K562 (cell line): ENCODE measurements at regions not wholly inside any gene's neighbourhood (a gene's known extent, or its start where the extent isn't known, plus 50 kb on each side); places are given as distances from the start of the nearest gene placed in this dataset.

Experiments used
- ATAC-seq: fragments of 200-7000 bp; cut with Tn5 transposase; 3 replicates; pipeline ENCODE4 v1.9.1; 2020; ENCODE audit warnings: moderate library complexity
- BruUV-seq: library from RNA; stranded (reverse); fragments of 400-500 nt; replicated peaks from 2 replicates; lab custom pipeline; 2021; lab: Mats Ljungman, UMichigan
- CTCF ChIA-PET: fragments of 300-600 bp; formaldehyde crosslinking; extraction: SDS; loops from one replicate; lab custom pipeline; 2021; ENCODE audit warnings: low intra/inter-chr PET ratio; lab: Yijun Ruan, JAX
- POLR2A ChIA-PET: fragments of 300-600, 350-650 bp; sonication (Branson Sonifier 250); formaldehyde crosslinking; extraction: SDS; loops from one replicate; lab custom pipeline; 2021; ENCODE audit warnings: antibody characterized with exemption, inconsistent platforms; lab: Yijun Ruan, JAX
- DNase-seq, 4 experiments: peaks; one replicate each; pipeline versions ENCODE4 v3.0.0 to v3.0.0-alpha.2; 2011 to 2018; ENCODE audit warnings: low spot score in 3 of 4, mixed read lengths in 3 of 4; ENCODE audit errors: extremely low read depth in 1 of 4
- FAIRE-seq: peaks from 2 replicates; lab custom pipeline; 2011; peaks lifted over from hg19 to GRCh38; lab: Jason Lieb, UNC
- H2AFZ ChIP-seq: 2 replicates; pipeline ENCODE4 v1.6.0; 2011; ENCODE audit warnings: low read depth, low read length, control low read depth, inconsistent platforms
- H3K27ac ChIP-seq: fragments of 200-600 bp; 3 replicates; pipeline ENCODE4 v1.8.0; 2011; ENCODE audit warnings: low read depth, mild to moderate bottlenecking, control low read depth, inconsistent platforms, low read length, moderate library complexity, mixed read lengths; ENCODE audit errors: extremely low read depth
- H3K27me3 ChIP-seq, 2 experiments: fragments of 300-600 bp in 1 of 2; 2 replicates in 1 of 2; 3 replicates in 1 of 2; pipeline versions ENCODE4 v1.6.0 to v1.8.0; 2011; ENCODE audit warnings: inconsistent platforms in 2 of 2, low read length in 2 of 2, mild to moderate bottlenecking in 1 of 2, mixed read lengths in 1 of 2, moderate library complexity in 1 of 2; ENCODE audit not compliant: control insufficient read depth in 2 of 2, insufficient read depth in 2 of 2
- H3K36me3 ChIP-seq: fragments of 300-600 bp; 3 replicates; pipeline ENCODE4 v1.8.0; 2011; ENCODE audit warnings: mild to moderate bottlenecking, low read length, inconsistent platforms; ENCODE audit not compliant: control insufficient read depth, insufficient read depth
- H3K4me1 ChIP-seq, 2 experiments: fragments of 200-600 bp in 1 of 2; replicated peaks in 1 of 2; 2 replicates in 1 of 2; 3 replicates in 1 of 2; pipeline versions ENCODE4 v1.5.1 to v1.8.0; 2011; ENCODE audit warnings: inconsistent platforms in 2 of 2, low read length in 2 of 2, mild to moderate bottlenecking in 1 of 2, mixed read lengths in 1 of 2, moderate library complexity in 1 of 2; ENCODE audit not compliant: control insufficient read depth in 2 of 2, insufficient read depth in 2 of 2
- H3K4me2 ChIP-seq: 2 replicates; pipeline ENCODE4 v1.6.1; 2011; ENCODE audit warnings: low read length, control low read depth, inconsistent platforms, mixed read lengths; ENCODE audit not compliant: insufficient read depth
- H3K4me3 ChIP-seq: fragments of 200-600 bp; sonication (generic), shearing (Covaris generic); 2 replicates; pipeline ENCODE4 v1.5.1; 2016; ENCODE audit warnings: control low read depth, inconsistent platforms
- H3K79me2 ChIP-seq: fragments of 200-600 bp; 3 replicates; pipeline ENCODE4 v1.8.0; 2011; ENCODE audit warnings: low read length, inconsistent platforms; ENCODE audit not compliant: control insufficient read depth, insufficient read depth
- H3K9ac ChIP-seq, 2 experiments: 2 replicates each; pipeline versions ENCODE4 v1.6.0 to v1.6.1; 2011; ENCODE audit warnings: low read depth in 2 of 2, low read length in 2 of 2, control low read depth in 1 of 2, inconsistent platforms in 1 of 2, mild to moderate bottlenecking in 1 of 2, mixed read lengths in 1 of 2; ENCODE audit not compliant: insufficient read depth in 1 of 2
- H3K9me1 ChIP-seq: one replicate; pipeline ENCODE4 v1.6.0; 2011; ENCODE audit warnings: inconsistent platforms, mild to moderate bottlenecking, low read length, moderate library complexity; ENCODE audit not compliant: control insufficient read depth, insufficient read depth
- H3K9me3 ChIP-seq: replicated peaks from 2 replicates; pipeline ENCODE4 v1.5.1; 2011; ENCODE audit warnings: low read depth, low read length, inconsistent platforms; ENCODE audit not compliant: control insufficient read depth, insufficient read depth
- H4K20me1 ChIP-seq: replicated peaks from 2 replicates; pipeline ENCODE4 v1.6.1; 2011; ENCODE audit warnings: low read length, inconsistent platforms, mixed read lengths; ENCODE audit not compliant: control insufficient read depth, insufficient read depth
- BRF2 ChIP-seq: IDR thresholded peaks from 3 replicates; pipeline ENCODE4 v1.6.1; 2011; ENCODE audit warnings: borderline replicate concordance, mild to moderate bottlenecking; ENCODE audit not compliant: insufficient read length, insufficient read depth
- ETS2 ChIP-seq: IDR thresholded peaks from 2 replicates; pipeline ENCODE4 v1.6.1; 2016; ENCODE audit warnings: borderline replicate concordance, missing genetic modification characterization, mild to moderate bottlenecking, moderate library complexity, missing compliant biosample characterization; ENCODE audit not compliant: poor library complexity, severe bottlenecking
- GTF2B ChIP-seq: IDR thresholded peaks from 2 replicates; pipeline ENCODE4 v1.6.1; 2011; ENCODE audit not compliant: insufficient read length; ENCODE audit errors: extremely low read depth
- KLF10 ChIP-seq: fragments of 250-450 bp; sonication (Bioruptor Pico); IDR thresholded peaks from 2 replicates; pipeline ENCODE4 v1.6.1; 2021; ENCODE audit warnings: matching md5 sums
- POLR2B ChIP-seq: fragments of 450-650 bp; IDR thresholded peaks from 2 replicates; pipeline ENCODE4 v1.6.1; 2018; ENCODE audit warnings: low read depth; ENCODE audit not compliant: partially characterized antibody
- SRSF3 ChIP-seq: fragments of 200-400 bp; formaldehyde crosslinking; IDR thresholded peaks from 2 replicates; pipeline ENCODE4 v1.6.1; 2016; ENCODE audit warnings: mild to moderate bottlenecking, low read length, moderate library complexity; ENCODE audit not compliant: insufficient read depth
- SRSF7 ChIP-seq: fragments of 200-400 bp; formaldehyde crosslinking; optimal IDR thresholded peaks from 2 replicates; pipeline ENCODE3; 2017; ENCODE audit warnings: mild to moderate bottlenecking, low read depth, low read length
- THAP12 ChIP-seq: fragments of 250-450 bp; sonication (Bioruptor Pico); IDR thresholded peaks from 2 replicates; pipeline ENCODE4 v1.9.0; 2021; ENCODE audit warnings: mild to moderate bottlenecking, inconsistent platforms
- ZBTB9 ChIP-seq: fragments of 450-650 bp; formaldehyde crosslinking; IDR thresholded peaks from 2 replicates; pipeline ENCODE4 v1.4.0; 2020; ENCODE audit warnings: mild to moderate bottlenecking, moderate library complexity
- ZNF347 ChIP-seq: fragments of 450-650 bp; formaldehyde crosslinking; IDR thresholded peaks from 2 replicates; pipeline ENCODE4 v1.4.0; 2020; ENCODE audit warnings: low read depth, mild to moderate bottlenecking, moderate library complexity
- WGBS: fragments of 100-300 bp; shearing (Covaris generic); methylation state at CpG from one replicate; pipeline ENCODE4 v1.1.6; 2016; ENCODE audit warnings: low coverage, mixed read lengths; ENCODE audit not compliant: insufficient coverage; ENCODE audit errors: missing lambda C conversion rate; 5-methylcytosine and 5-hydroxymethylcytosine counted together
- in situ Hi-C: fragments of 300-500 bp; cut with MboI; formaldehyde crosslinking; loops from 4 replicates; pipeline ENCODE4 v1.15.0; 2018; ENCODE audit warnings: inconsistent platforms, mixed read lengths
- intact Hi-C: fragments of 100-400 bp; cut with micrococcal nuclease; formaldehyde crosslinking; loops from 2 replicates; pipeline ENCODE4 v1.14.2; 2022

GRCh38 chr10:53401536-53401935 lies 629.0 kb upstream of the MBL2 start:
- TF ChIP-seq SRSF7, result no peak
- TF ChIP-seq GTF2B, result no peak
- TF ChIP-seq ETS2, result no peak
- TF ChIP-seq, all 486 proteins: peak for 0
- ChIA-PET CTCF (no interaction called here), POLR2A (no interaction called here)
- Histone ChIP-seq H4K20me1 (no peaks in the 10 kb centered on the region), H3K4me1 (no peaks in the 10 kb centered on the region), H3K9me1 (no peaks in the 10 kb centered on the region), H3K36me3 (no peaks in the 10 kb centered on the region), H2AFZ (no peak overlapping the region), H3K9me3 (no peaks in the 10 kb centered on the region), H3K4me2 (no peak overlapping the region), H3K79me2 (no peaks in the 10 kb centered on the region), H3K27ac (no peak overlapping the region), H3K27me3 (no peaks in the 10 kb centered on the region), H3K9ac (no peak overlapping the region), H3K4me3 (no peak overlapping the region)
- DNase-seq (no peak), FAIRE-seq (no peak), ATAC-seq (no peak)
- intact Hi-C loops (no loop called here), in situ Hi-C loops (no loop called here)
- BruUV-seq, result no TSS peak

GRCh38 chr10:53396876-53397275 lies 624.3 kb upstream of the MBL2 start:
- H3K4me2 ChIP-seq, result no peak overlapping the region
- no peak overlapping the region for H3K9ac ChIP-seq
- CTCF ChIA-PET, result no interaction called here
- in situ Hi-C loops, result no loop called here
- H4K20me1 ChIP-seq, result no peaks in the 10 kb centered on the region
- peaks cover 2% of the 10 kb centered on the region; the same call in 1 of the 2 replicates for H3K9me3 ChIP-seq
- WGBS, result 5% methylated on average over 2 of the region's 2 CpGs
- DNase-seq (no peak), FAIRE-seq (no peak), ATAC-seq (no peak)
- H3K36me3 ChIP-seq, result no peaks in the 10 kb centered on the region
- no peak overlapping the region for H2AFZ ChIP-seq
- no peaks in the 10 kb centered on the region for H3K27me3 ChIP-seq
- intact Hi-C loops, result no loop called here
- no peaks in the 10 kb centered on the region for H3K79me2 ChIP-seq
- no peak overlapping the region for H3K27ac ChIP-seq
- H3K9me1 ChIP-seq, result no peaks in the 10 kb centered on the region
- BruUV-seq, result no TSS peak
- no peaks in the 10 kb centered on the region for H3K4me1 ChIP-seq
- H3K4me3 ChIP-seq, result no peak overlapping the region
- POLR2A ChIA-PET, result no interaction called here
- no peak for TF ChIP-seq SRSF3
- TF ChIP-seq ZNF347 (CRISPR knock-in tag), result no peak
- TF ChIP-seq KLF10, result no peak
- no peak for TF ChIP-seq ZBTB9 (CRISPR knock-in tag)
- no peak for TF ChIP-seq THAP12 (CRISPR knock-in tag)
- TF ChIP-seq BRF2, result no peak
- no peak for TF ChIP-seq POLR2B
